MCF 10A (cell line): ENCODE measurements at regions not wholly inside any gene's neighbourhood (a gene's known extent, or its start where the extent isn't known, plus 50 kb on each side); places are given as distances from the start of the nearest gene placed in this dataset.

Source experiments
- BruUV-seq: library from RNA; stranded (reverse); fragments of 400-500 nt; replicated peaks from 2 replicates; lab custom pipeline; 2021; lab: Mats Ljungman, UMichigan
- CTCF ChIA-PET: fragments of 300-600 bp; sonication (Branson Sonifier 250); formaldehyde crosslinking; extraction: SDS; loops from one replicate; lab custom pipeline; 2021; ENCODE audit warnings: antibody characterized with exemption, inconsistent platforms; lab: Yijun Ruan, JAX
- POLR2A ChIA-PET: fragments of 300-600, 350-650 bp; sonication (Branson Sonifier 250); formaldehyde crosslinking; extraction: SDS; loops from one replicate; lab custom pipeline; 2020; ENCODE audit warnings: antibody characterized with exemption, inconsistent platforms; lab: Yijun Ruan, JAX
- DNase-seq: peaks from one replicate; pipeline ENCODE4 v3.0.0-alpha.2; 2018; ENCODE audit not compliant: unreplicated experiment
- H3K27ac Mint-ChIP-seq: one replicate; pipeline ENCODE4 v1.8.0; 2022; ENCODE audit warnings: mild to moderate bottlenecking, low read depth, mixed read lengths; ENCODE audit not compliant: unreplicated experiment
- H3K27me3 Mint-ChIP-seq: one replicate; pipeline ENCODE4 v1.8.0; 2022; ENCODE audit warnings: mixed read lengths; ENCODE audit not compliant: insufficient read depth, unreplicated experiment
- H3K36me3 Mint-ChIP-seq: one replicate; pipeline ENCODE4 v1.8.0; 2022; ENCODE audit warnings: mild to moderate bottlenecking, moderate library complexity, mixed read lengths; ENCODE audit not compliant: insufficient read depth, unreplicated experiment
- H3K4me1 Mint-ChIP-seq: one replicate; pipeline ENCODE4 v1.8.0; 2022; ENCODE audit warnings: mixed read lengths; ENCODE audit not compliant: insufficient read depth, unreplicated experiment
- H3K4me3 Mint-ChIP-seq: one replicate; pipeline ENCODE4 v1.8.0; 2022; ENCODE audit warnings: mild to moderate bottlenecking, moderate library complexity, mixed read lengths; ENCODE audit not compliant: unreplicated experiment
- H3K9me3 Mint-ChIP-seq: one replicate; pipeline ENCODE4 v1.8.0; 2022; ENCODE audit warnings: mixed read lengths; ENCODE audit not compliant: unreplicated experiment
- CTCF ChIP-seq: fragments of 200-600 bp; IDR thresholded peaks from one replicate; pipeline ENCODE4 v1.8.0; 2022; ENCODE audit warnings: antibody characterized with exemption, mild to moderate bottlenecking; ENCODE audit not compliant: unreplicated experiment
- intact Hi-C: fragments of 100-400 bp; cut with micrococcal nuclease; formaldehyde crosslinking; loops from 2 replicates; pipeline ENCODE4 v1.14.1; 2022

DNA sequence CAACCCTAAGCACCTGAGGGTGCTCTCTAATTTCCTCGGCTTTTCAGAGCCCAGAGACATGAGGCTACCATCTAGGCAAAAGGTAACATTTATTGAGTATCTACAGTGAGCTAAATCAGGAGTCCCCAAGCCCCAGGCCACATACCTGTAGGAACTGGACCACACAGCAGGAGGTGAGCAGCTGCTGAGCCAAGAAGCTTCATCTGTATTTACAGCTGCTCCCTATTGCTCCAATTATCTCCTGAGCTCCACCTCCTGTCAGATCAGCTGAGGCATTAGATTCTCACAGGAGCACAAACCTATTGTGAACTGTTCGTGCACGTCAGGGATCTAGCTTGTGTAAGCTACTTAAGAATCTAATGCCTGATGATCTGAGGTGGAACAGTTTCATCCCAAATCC, 70.2 kb downstream of the RND3 start:
- Mint-ChIP-seq H3K27me3 (no peaks in the 10 kb centered on the region), H3K9me3 (no peaks in the 10 kb centered on the region), H3K27ac (no peak overlapping the region), H3K4me1 (no peaks in the 10 kb centered on the region), H3K4me3 (no peak overlapping the region), H3K36me3 (no peaks in the 10 kb centered on the region)
- intact Hi-C loops = no loop called here
- TF ChIP-seq CTCF = no peak
- ChIA-PET POLR2A (no interaction called here), CTCF (no interaction called here)
- DNase-seq = no peak
- BruUV-seq = no TSS peak

DNA sequence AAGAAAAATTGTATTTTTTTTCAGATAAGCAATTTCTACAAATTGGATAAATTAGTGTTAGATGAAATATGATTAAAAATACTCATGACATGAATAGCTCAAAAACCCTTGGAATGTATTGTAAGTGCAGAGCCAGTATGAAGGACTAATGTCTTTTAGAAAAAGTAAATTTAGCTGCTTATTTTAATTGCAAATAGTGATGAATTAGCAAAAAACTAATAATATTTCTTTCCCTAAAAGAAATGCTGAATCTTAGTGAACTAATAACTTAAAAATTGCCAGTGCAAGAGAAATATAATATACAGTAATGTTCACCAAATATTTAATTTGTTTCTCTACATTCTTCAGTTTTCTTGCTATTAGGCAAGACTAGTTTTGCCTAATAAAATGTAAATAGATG, 72.4 kb downstream of the RND3 start:
- intact Hi-C loops = no loop called here

DNA sequence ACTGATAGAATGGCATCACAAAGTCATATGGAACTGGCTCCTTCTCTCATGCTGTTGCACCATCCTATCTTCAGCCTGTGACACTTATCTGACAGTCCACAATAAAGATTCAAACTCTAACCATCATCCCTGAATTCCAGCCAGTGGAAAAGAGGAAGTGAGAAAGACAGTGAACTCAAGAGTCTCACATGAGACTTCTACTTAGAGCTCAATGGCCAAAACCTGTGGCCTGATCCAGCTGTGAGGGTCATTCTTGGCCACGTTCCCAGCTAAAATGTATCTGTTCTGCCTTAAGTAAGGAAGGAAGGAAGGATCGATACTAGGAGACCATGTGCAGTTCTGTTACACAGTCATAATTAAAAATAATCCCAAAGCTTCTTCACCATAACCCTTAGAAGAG, 73.6 kb downstream of the RND3 start:
- Mint-ChIP-seq H3K4me1 (no peaks in the 10 kb centered on the region), H3K27ac (no peak overlapping the region), H3K9me3 (no peaks in the 10 kb centered on the region), H3K36me3 (no peaks in the 10 kb centered on the region), H3K4me3 (no peak overlapping the region), H3K27me3 (no peaks in the 10 kb centered on the region)
- DNase-seq = no peak
- BruUV-seq = no TSS peak
- CTCF ChIA-PET = interaction anchor here (1.5 kb wide), 1 partner anchor 10 kb away, joined by 4 read pairs; no protein-coding TSS in a partner anchor
- no peak for TF ChIP-seq CTCF
- POLR2A ChIA-PET = interaction anchor here (1.2 kb wide), 1 partner anchor 15 kb away, joined by 4 read pairs; no protein-coding TSS in a partner anchor
- intact Hi-C loops = no loop called here

More for the DNA sequence above, 72.4 kb downstream of the RND3 start:
- Mint-ChIP-seq H3K4me1 (no peaks in the 10 kb centered on the region), H3K27me3 (no peaks in the 10 kb centered on the region), H3K27ac (no peak overlapping the region), H3K36me3 (no peaks in the 10 kb centered on the region), H3K4me3 (no peak overlapping the region), H3K9me3 (no peaks in the 10 kb centered on the region)
- ChIA-PET CTCF (interaction anchor here (1.5 kb wide), 1 partner anchor 9 kb away, joined by 4 read pairs; no protein-coding TSS in a partner anchor), POLR2A (interaction anchor here (1.0 kb wide), 1 partner anchor 8 kb away, joined by 3 read pairs; no protein-coding TSS in a partner anchor)
- BruUV-seq = no TSS peak
- DNase-seq = no peak
- TF ChIP-seq CTCF = no peak

DNA sequence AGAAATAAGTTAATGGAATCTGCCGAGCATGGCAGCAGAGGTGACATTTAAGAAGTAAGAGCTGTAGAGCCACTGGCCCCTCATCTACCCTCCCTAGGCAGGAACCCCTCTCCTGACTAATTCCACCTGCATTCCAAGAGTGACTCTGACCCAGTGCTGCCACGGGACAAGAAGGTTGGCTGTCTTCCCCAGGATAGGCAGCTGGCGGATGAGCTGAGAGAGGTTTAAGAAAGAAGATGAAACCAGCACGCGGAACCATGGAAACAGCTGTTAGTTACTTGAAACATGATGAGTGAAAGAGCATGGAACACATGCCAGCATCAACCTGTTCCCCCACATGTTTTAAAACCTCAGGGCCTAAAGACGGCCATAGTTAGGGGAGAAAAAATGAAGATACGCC, 74.1 kb downstream of the RND3 start:
- Mint-ChIP-seq H3K27ac (no peak overlapping the region), H3K9me3 (no peaks in the 10 kb centered on the region), H3K27me3 (no peaks in the 10 kb centered on the region), H3K36me3 (no peaks in the 10 kb centered on the region), H3K4me3 (no peak overlapping the region), H3K4me1 (no peaks in the 10 kb centered on the region)
- POLR2A ChIA-PET = interaction anchor here (0.7 to 1.2 kb wide), 2 partner anchors 9 to 15 kb away, joined by 3 to 4 read pairs; no protein-coding TSS in a partner anchor
- intact Hi-C loops = no loop called here
- DNase-seq = no peak
- no peak for TF ChIP-seq CTCF
- CTCF ChIA-PET = interaction anchor here (1.5 kb wide), 1 partner anchor 11 kb away, joined by 4 read pairs; no protein-coding TSS in a partner anchor
- BruUV-seq = no TSS peak
